HEK293T (cell line): ENCODE measurements at regions not wholly inside any gene's neighbourhood (a gene's known extent, or its start where the extent isn't known, plus 50 kb on each side); places are given as distances from the start of the nearest gene placed in this dataset.

Source experiments
- ELF4 ChIP-seq: fragments of 450-650 bp; IDR thresholded peaks from 2 replicates; pipeline ENCODE4 v1.6.1; 2017; ENCODE audit warnings: antibody characterized with exemption
- SUZ12 ChIP-seq: fragments of 450-650 bp; IDR thresholded peaks from 2 replicates; pipeline ENCODE4 v1.6.1; 2016; ENCODE audit warnings: mild to moderate bottlenecking
- TARDBP ChIP-seq: fragments of 450-650 bp; IDR thresholded peaks from 2 replicates; pipeline ENCODE4 v1.6.1; 2016

DNA sequence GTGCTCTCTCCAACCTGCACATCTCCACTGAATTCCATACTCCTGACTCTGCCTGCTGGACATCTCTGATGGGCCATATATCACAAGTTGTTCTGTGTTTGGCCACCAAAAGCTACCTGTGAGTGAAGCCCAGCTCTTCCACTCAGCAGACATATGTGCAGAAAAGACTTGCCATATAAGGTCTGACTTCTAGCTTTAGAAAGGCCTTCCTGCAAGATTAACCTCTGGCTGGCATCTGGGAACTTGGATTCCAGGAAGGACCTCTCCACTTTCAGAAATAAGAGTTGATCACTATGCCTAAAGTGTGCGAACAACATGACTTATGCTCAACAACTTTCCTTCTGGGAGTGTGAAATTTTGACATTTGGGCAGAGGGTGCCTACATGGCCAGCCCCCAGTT is 113.7 kb downstream of the TNFAIP3 start:
- TF ChIP-seq SUZ12 (no peak), TARDBP (no peak), ELF4 (no peak)
